B cell (primary cell): ENCODE measurements at regions not wholly inside any gene's neighbourhood (a gene's known extent, or its start where the extent isn't known, plus 50 kb on each side); places are given as distances from the start of the nearest gene placed in this dataset.

Source experiments
- CTCF ChIP-seq: fragments of 200-600 bp; IDR thresholded peaks from one replicate; pipeline ENCODE4 v1.8.0; 2022; ENCODE audit warnings: antibody characterized with exemption, mild to moderate bottlenecking
- EZH2 ChIP-seq: IDR thresholded peaks from 2 replicates; pipeline ENCODE4 v1.6.1; 2012; ENCODE audit warnings: borderline replicate concordance, low read depth, mild to moderate bottlenecking, moderate library complexity, low read length; ENCODE audit not compliant: insufficient read depth, poor library complexity, severe bottlenecking

GRCh38 chrX:39749728-39750127, 348.0 kb downstream of the BCOR start:
- TF ChIP-seq EZH2 = no peak
- no peak for TF ChIP-seq CTCF
